ENCODE measurements at regions not wholly inside any gene's neighbourhood (a gene's known extent, or its start where the extent isn't known, plus 50 kb on each side); places are given as distances from the start of the nearest gene placed in this dataset.

GRCh38 chr6:22007469-22007868 is 289.4 kb downstream of the PRL start:
- TF ChIP-seq EZH2 (IDR thresholded peaks at IDR 0.05; ENCODE audit: borderline replicate concordance, low read length): no peak
- no peak for TF ChIP-seq CTCF (IDR thresholded peaks at IDR 0.05; ENCODE audit: low read length)
- Histone ChIP-seq H3K79me2 (ENCODE audit: insufficient read depth, low read length) (no peaks in the 10 kb centered on the region), H3K27me3 (ENCODE audit: insufficient read depth, low read length) (no peaks in the 10 kb centered on the region), H3K4me1 (ENCODE audit: insufficient read depth, low read length, severe bottlenecking) (no peaks in the 10 kb centered on the region), H3K9me3 (ENCODE audit: low read length) (no peaks in the 10 kb centered on the region), H3K4me3 (ENCODE audit: low read depth, low read length, poor library complexity, severe bottlenecking) (no peak overlapping the region), H3K4me2 (ENCODE audit: low read length) (no peak overlapping the region), H3K27ac (ENCODE audit: low read depth, low read length, poor library complexity, severe bottlenecking) (no peak overlapping the region), H2AFZ (ENCODE audit: low read length) (no peak overlapping the region), H3K9ac (ENCODE audit: low read length) (no peak overlapping the region), H4K20me1 (ENCODE audit: insufficient read depth, low read length) (no peaks in the 10 kb centered on the region), H3K36me3 (ENCODE audit: insufficient read depth, low read length) (no peaks in the 10 kb centered on the region), H3F3A (ENCODE audit: insufficient read depth, low read length) (no peaks in the 10 kb centered on the region), H3K9me2 (ENCODE audit: low read depth, low read length) (no peaks in the 10 kb centered on the region)

- no peaks in the 10 kb centered on the region for H3K9me3 ChIP-seq (ENCODE audit: low read length)
- H3K9ac ChIP-seq (ENCODE audit: low read length): no peak overlapping the region
- H2AFZ ChIP-seq (ENCODE audit: low read length): no peak overlapping the region
- no peaks in the 10 kb centered on the region for H3K4me1 ChIP-seq (ENCODE audit: insufficient read depth, low read length, severe bottlenecking)
- H3K27ac ChIP-seq (ENCODE audit: low read depth, low read length, poor library complexity, severe bottlenecking): no peak overlapping the region
- no peaks in the 10 kb centered on the region for H3K9me2 ChIP-seq (ENCODE audit: low read depth, low read length)
- TF ChIP-seq EZH2 (IDR thresholded peaks at IDR 0.05; ENCODE audit: borderline replicate concordance, low read length) (no peak), CTCF (IDR thresholded peaks at IDR 0.05; ENCODE audit: low read length) (no peak)
- no peaks in the 10 kb centered on the region for H4K20me1 ChIP-seq (ENCODE audit: insufficient read depth, low read length)
- H3K36me3 ChIP-seq (ENCODE audit: insufficient read depth, low read length): no peaks in the 10 kb centered on the region
- no peaks in the 10 kb centered on the region for H3K27me3 ChIP-seq (ENCODE audit: insufficient read depth, low read length)
- no peak overlapping the region for H3K4me2 ChIP-seq (ENCODE audit: low read length)
- H3K79me2 ChIP-seq (ENCODE audit: insufficient read depth, low read length): no peaks in the 10 kb centered on the region
- H3F3A ChIP-seq (ENCODE audit: insufficient read depth, low read length): no peaks in the 10 kb centered on the region
- no peak overlapping the region for H3K4me3 ChIP-seq (ENCODE audit: low read depth, low read length, poor library complexity, severe bottlenecking)
Measured at GRCh38 chr6:22008248-22008836, 288.5 kb downstream of the PRL start.

- Histone ChIP-seq H2AFZ (ENCODE audit: low read length) (no peak overlapping the region), H3F3A (ENCODE audit: insufficient read depth, low read length) (no peaks in the 10 kb centered on the region), H3K79me2 (ENCODE audit: insufficient read depth, low read length) (no peaks in the 10 kb centered on the region), H3K36me3 (ENCODE audit: insufficient read depth, low read length) (no peaks in the 10 kb centered on the region), H3K27ac (ENCODE audit: low read depth, low read length, poor library complexity, severe bottlenecking) (no peak overlapping the region), H4K20me1 (ENCODE audit: insufficient read depth, low read length) (no peaks in the 10 kb centered on the region), H3K4me1 (ENCODE audit: insufficient read depth, low read length, severe bottlenecking) (no peaks in the 10 kb centered on the region), H3K9ac (ENCODE audit: low read length) (no peak overlapping the region), H3K9me3 (ENCODE audit: low read length) (no peaks in the 10 kb centered on the region), H3K27me3 (ENCODE audit: insufficient read depth, low read length) (no peaks in the 10 kb centered on the region), H3K9me2 (ENCODE audit: low read depth, low read length) (no peaks in the 10 kb centered on the region), H3K4me3 (ENCODE audit: low read depth, low read length, poor library complexity, severe bottlenecking) (no peak overlapping the region), H3K4me2 (ENCODE audit: low read length) (no peak overlapping the region)
- TF ChIP-seq CTCF (IDR thresholded peaks at IDR 0.05; ENCODE audit: low read length): no peak
- no peak for TF ChIP-seq EZH2 (IDR thresholded peaks at IDR 0.05; ENCODE audit: borderline replicate concordance, low read length)
Measured at GRCh38 chr6:22010102-22010501, 286.7 kb downstream of the PRL start.

All from OCI-LY1 (cell line).